ENCODE measurements at regions not wholly inside any gene's neighbourhood (a gene's known extent, or its start where the extent isn't known, plus 50 kb on each side); places are given as distances from the start of the nearest gene placed in this dataset.

DNA sequence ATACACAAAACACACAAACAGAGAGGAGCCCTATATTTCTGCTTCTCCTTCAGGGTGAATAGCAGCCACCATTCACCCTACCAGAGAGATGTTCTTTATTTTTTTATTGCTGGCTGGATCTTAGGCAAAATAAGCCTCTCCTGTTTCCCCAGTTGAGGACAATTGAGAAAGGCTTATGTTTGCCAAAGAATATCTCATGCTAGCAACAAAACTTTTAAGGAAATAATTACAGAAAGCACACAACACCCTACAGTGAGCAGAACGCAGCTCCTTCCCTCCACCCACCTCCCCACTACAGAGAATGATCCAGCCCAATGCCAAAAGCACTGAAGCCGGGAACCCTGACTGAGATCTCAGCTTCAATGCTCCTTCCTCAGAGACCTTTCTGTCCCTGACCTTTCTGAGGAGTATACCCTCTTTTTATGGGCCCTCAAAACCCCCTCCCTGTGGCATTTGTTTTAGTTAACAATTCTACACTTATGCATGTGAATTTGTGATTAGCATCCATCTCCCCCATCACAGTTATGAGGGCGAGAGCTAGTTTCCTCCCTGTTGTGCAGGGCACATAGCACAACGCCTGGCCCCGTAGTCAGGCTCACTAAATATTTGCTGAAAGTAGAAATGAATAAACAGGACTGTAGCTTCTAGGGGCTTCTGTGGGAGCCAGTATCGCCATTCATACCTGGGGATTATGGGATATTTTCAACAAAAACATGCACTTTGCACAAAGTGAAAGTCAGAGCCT, 491.6 kb upstream of the CDH4 start:
- H3K27ac ChIP-seq, result no peak overlapping the region
- TF ChIP-seq, protein P1, sequence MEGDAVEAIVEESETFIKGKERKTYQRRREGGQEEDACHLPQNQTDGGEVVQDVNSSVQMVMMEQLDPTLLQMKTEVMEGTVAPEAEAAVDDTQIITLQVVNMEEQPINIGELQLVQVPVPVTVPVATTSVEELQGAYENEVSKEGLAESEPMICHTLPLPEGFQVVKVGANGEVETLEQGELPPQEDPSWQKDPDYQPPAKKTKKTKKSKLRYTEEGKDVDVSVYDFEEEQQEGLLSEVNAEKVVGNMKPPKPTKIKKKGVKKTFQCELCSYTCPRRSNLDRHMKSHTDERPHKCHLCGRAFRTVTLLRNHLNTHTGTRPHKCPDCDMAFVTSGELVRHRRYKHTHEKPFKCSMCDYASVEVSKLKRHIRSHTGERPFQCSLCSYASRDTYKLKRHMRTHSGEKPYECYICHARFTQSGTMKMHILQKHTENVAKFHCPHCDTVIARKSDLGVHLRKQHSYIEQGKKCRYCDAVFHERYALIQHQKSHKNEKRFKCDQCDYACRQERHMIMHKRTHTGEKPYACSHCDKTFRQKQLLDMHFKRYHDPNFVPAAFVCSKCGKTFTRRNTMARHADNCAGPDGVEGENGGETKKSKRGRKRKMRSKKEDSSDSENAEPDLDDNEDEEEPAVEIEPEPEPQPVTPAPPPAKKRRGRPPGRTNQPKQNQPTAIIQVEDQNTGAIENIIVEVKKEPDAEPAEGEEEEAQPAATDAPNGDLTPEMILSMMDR (conservative IDR thresholded peaks at IDR 0.05), result no peak

DNA sequence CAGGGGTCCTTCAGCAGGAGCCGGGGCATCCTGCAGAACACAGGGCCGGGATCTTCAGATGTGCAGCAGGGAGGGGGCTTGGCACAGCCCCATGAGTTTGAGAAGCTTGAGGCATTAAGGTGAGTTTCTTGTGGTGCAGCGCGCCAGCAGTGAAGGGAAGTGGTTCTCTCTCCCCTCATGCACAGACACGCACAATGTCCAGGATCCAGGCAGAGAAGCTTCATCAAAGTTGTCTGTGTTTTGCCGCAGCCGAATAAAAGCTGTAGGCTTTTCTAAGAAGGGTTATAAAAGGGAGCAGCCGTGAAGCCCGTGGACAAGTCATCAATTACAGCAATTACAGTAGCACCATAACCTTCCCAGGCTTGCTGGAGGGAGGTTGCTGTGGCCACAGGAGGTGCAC, 491.0 kb upstream of the CDH4 start:
- TF ChIP-seq, protein P1 (conservative IDR thresholded peaks at IDR 0.05), result no peak
- no peak overlapping the region for H3K27ac ChIP-seq

DNA sequence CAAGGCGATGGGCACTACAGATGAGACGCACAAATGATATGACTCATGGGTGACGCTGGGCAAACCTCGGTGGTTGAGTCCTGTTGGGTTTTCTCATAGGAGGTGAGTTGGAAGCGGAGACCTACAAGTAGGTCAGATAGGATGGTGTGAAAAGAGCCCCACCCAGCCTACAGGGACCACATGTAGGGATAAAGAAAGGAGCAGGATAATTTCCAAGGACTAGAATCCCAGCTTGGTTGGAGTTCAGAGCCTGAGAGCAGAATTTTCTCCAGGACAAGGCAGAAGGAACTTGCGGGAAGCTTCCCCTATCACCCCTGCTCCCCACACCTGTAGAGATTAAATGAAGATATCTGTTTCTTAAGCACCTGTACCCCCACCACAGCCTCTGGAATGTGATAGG, 489.7 kb upstream of the CDH4 start:
- H3K27ac ChIP-seq, result no peak overlapping the region
- TF ChIP-seq, protein P1 (conservative IDR thresholded peaks at IDR 0.05), result no peak

DNA sequence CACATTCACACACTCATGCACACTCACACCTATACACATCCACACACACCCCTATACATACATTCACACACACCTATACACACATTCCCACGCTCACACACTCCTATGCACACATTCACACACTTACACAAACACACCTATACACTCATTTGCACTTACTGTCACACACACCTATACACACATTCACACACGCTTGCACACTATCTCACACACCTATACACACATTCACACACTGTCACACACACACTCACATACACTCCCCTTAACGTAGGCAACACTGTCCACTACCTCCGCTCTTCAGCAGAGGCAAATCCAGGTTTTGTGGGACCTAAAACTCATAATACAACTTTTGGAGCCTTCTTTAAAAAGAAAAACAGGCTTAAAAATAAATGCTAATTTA, 487.7 kb upstream of the CDH4 start:
- H3K27ac ChIP-seq, result no peak overlapping the region
- TF ChIP-seq, protein P1 (conservative IDR thresholded peaks at IDR 0.05), result no peak

DNA sequence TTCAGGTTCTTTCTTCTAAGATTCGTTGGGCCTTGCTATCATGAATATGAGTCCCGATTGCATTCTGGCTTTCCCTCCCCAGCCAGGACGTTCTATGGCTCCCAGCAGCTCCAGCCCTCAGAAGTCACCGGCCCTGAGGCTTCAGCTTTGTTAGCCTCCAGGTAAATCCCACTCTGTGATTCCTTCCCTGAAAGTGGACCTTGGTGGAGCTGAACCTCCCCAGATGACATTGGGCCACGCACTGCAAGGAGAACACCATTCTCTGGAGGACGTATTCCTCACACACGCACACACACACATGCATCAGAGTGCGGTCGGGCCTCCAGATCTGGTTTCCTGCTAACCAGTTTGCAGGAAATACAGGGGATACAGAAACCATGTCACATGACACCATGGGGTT, 487.3 kb upstream of the CDH4 start:
- H3K27ac ChIP-seq, result no peak overlapping the region
- TF ChIP-seq, protein P1 (conservative IDR thresholded peaks at IDR 0.05), result no peak

DNA sequence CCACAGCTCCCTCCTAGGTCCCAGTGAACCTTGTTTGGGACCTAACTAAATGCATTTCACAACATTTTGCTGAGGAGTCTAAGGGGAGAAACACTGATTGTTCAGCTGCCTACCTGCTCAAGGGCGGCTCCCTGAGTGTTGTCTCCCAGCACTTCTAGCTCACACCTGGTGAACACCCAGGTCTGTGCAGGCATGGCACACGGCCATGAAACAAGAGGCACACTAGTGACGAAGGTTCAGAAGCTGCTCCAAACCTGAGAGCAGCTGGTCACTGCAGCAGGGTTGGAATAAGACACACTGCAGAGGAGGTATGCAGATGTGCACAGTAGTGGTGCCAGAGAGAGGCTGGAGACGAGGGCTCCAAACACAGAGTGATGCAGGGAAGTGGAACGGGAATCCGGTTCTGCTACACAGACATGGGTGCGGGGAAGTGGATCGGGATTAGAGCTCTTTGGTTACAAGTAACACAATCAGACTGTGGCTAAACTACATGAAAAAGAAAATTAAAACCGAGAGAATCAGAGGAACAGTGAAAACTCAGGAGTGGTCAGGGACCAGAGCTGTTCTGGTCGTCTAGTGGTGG, 486.1 kb upstream of the CDH4 start:
- TF ChIP-seq, protein P1 (conservative IDR thresholded peaks at IDR 0.05), result no peak
- no peak overlapping the region for H3K27ac ChIP-seq

DNA sequence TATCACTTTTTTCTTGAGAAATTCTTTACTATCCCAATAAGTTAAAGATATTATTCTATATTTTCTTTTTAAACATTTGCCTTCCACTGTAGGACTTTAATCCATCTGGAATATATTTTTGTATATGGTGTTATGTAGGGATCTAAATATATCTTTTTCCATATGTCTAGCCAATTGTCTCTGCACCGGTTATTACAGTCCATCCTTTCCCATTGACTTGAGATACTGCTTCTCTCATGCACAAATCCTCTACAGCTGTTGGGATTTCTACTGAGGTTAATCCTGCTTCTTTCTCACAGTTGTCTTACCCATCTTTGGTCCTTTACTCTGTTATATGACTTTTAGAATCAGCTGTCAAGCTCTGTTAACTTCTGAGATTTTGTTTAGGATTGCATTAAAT, 483.8 kb upstream of the CDH4 start:
- H3K27ac ChIP-seq, result no peak overlapping the region
- TF ChIP-seq, protein P1 (conservative IDR thresholded peaks at IDR 0.05), result no peak
